ENCODE measurements at regions not wholly inside any gene's neighbourhood (a gene's known extent, or its start where the extent isn't known, plus 50 kb on each side); places are given as distances from the start of the nearest gene placed in this dataset.

DNA sequence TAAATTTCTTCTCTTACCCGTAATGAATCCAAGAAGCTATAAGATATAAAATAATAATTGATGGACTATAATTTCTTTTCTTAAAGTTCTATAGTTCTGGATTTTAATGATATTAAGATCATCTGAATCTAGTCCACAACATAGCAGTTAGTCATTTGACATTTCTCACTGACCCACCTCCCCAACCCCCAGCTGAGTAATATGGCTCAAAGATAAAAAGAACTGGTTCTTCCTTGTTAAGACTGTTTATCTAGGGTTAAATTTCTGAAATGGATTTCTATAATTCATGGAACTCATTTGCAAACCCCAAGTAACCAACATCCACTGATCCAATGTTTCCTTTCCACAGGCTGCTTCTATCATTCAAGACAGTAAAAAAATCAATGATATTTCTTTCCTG, 133.9 kb upstream of the SOX9 start:
- no peak for TF ChIP-seq CTCF (conservative IDR thresholded peaks at IDR 0.05; ENCODE audit: low read depth, low read length)
- no peak for DNase-seq (ENCODE audit: low read depth)

DNA sequence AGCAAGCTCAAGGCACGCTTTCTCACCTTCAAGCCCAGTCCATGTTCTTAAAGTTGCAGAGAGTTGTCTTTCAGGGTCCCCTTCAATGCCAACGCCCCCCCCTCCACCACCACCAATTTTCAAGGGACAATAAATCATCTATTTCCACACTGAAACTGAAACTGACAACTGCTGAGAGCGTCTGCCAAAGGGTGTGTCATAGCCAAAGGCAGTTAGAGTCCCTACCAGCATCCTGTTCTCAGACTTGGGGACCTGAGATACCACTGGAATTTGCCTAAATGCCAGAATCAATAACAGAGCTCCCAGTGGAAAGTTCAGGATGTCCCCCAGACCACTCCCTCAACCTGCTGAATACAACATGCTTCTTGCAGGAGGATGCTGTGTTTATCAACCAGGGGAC, 133.2 kb upstream of the SOX9 start:
- no peak for TF ChIP-seq CTCF (conservative IDR thresholded peaks at IDR 0.05; ENCODE audit: low read depth, low read length)
- no peak for DNase-seq (ENCODE audit: low read depth)
- no peak overlapping the region for H3K4me3 ChIP-seq (ENCODE audit: low read depth, low read length)

More for the DNA sequence above, 133.9 kb upstream of the SOX9 start:
- no peak overlapping the region for H3K4me3 ChIP-seq (ENCODE audit: low read depth, low read length)

- no peak overlapping the region for H3K4me3 ChIP-seq (ENCODE audit: low read depth, low read length)
- no peak for TF ChIP-seq CTCF (conservative IDR thresholded peaks at IDR 0.05; ENCODE audit: low read depth, low read length)
- DNase-seq (ENCODE audit: low read depth) = no peak
Observed at GRCh38 chr17:71989117-71989516, 131.7 kb upstream of the SOX9 start.

DNA sequence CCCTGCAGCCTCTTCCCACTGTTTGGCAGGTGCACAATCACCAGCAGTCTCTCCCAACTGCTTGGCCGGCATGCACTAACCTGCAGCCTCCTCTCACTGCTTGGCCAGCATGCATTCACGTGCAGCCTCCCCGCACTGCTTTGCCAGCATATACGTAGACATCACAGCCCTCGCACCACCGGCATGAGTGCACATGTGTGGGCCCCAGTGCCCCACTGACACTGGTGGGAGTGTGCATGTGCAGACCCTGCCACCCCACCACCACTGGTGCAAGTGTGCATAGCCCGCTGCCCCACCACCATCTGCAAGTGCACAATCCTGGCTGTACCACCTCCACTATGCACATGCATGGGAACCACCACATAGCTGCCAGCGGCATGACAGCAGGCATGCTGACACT, 127.5 kb upstream of the SOX9 start:
- no peak overlapping the region for H3K4me3 ChIP-seq (ENCODE audit: low read depth, low read length)
- no peak for DNase-seq (ENCODE audit: low read depth)
- TF ChIP-seq CTCF (conservative IDR thresholded peaks at IDR 0.05; ENCODE audit: low read depth, low read length) = no peak

DNA sequence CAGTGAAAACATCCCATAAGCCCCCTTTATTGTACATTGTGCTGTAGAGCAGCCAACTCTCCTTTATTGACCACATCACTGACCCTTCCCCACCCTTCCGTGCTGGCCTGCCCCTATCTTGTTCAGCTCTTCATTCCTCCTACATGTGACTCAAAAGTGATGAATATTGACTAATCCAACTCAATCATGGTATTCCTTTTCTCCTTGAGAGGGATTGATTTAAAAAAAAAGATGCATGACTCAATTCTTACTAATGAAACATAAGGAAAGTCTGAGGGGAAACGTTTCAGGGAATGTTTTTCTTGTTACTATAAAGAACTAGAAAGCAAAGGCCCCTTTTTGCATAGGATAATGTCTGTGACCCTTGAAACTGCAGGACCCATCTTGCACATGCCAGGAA, 125.2 kb upstream of the SOX9 start:
- no peak overlapping the region for H3K4me3 ChIP-seq (ENCODE audit: low read depth, low read length)
- no peak for TF ChIP-seq CTCF (conservative IDR thresholded peaks at IDR 0.05; ENCODE audit: low read depth, low read length)
- DNase-seq (ENCODE audit: low read depth) = no peak

DNA sequence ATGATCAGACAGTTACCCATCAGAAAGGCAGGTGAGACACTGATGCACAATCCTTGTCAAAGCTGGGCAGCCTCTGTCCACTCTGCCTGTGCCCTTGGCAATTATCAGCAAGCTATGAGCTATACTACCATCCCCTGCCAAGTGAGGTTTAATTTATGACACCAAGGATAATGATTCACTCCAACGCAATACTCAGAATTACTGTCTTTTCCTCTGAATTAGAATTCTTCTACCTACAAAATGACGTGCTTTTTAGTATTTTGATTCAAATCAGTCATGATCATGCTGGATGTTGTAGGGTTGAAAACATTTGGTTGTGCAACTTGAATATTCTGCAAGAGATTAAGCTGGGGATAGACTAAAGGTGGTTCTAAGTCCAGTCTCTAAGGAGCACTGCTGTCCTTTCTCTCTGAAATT, 116.8 kb upstream of the SOX9 start:
- DNase-seq (ENCODE audit: low read depth) = no peak
- TF ChIP-seq CTCF (conservative IDR thresholded peaks at IDR 0.05; ENCODE audit: low read depth, low read length) = no peak
- H3K4me3 ChIP-seq (ENCODE audit: low read depth, low read length) = no peak overlapping the region

GRCh38 chr17:72004611-72005331, 116.0 kb upstream of the SOX9 start:
- DNase-seq (ENCODE audit: low read depth) = no peak
- TF ChIP-seq CTCF (conservative IDR thresholded peaks at IDR 0.05; ENCODE audit: low read depth, low read length) = no peak
- H3K4me3 ChIP-seq (ENCODE audit: low read depth, low read length) = no peak overlapping the region
